ENCODE measurements at regions not wholly inside any gene's neighbourhood (a gene's known extent, or its start where the extent isn't known, plus 50 kb on each side); places are given as distances from the start of the nearest gene placed in this dataset.

DNA sequence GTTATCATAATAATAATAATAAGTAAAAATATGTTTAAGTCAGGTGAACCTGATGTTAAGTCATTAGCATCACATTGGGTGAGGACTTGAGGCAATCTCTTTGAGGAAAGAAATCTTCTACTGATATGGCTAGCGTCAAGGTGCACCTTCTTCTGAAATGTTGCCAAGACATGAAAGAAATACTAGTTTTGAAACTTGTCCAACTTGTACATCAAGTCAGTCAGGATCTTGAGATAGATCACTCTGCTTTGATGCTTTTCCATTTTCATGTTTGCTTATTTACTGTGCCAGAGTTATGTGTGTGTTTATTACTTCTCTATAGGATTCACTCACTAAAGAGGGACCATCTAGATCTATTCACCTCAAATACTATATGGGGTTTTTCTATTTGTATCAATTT, 90.0 kb upstream of the USP15 start:
- H3K27ac ChIP-seq, result no peak overlapping the region
- TF ChIP-seq, protein P1, sequence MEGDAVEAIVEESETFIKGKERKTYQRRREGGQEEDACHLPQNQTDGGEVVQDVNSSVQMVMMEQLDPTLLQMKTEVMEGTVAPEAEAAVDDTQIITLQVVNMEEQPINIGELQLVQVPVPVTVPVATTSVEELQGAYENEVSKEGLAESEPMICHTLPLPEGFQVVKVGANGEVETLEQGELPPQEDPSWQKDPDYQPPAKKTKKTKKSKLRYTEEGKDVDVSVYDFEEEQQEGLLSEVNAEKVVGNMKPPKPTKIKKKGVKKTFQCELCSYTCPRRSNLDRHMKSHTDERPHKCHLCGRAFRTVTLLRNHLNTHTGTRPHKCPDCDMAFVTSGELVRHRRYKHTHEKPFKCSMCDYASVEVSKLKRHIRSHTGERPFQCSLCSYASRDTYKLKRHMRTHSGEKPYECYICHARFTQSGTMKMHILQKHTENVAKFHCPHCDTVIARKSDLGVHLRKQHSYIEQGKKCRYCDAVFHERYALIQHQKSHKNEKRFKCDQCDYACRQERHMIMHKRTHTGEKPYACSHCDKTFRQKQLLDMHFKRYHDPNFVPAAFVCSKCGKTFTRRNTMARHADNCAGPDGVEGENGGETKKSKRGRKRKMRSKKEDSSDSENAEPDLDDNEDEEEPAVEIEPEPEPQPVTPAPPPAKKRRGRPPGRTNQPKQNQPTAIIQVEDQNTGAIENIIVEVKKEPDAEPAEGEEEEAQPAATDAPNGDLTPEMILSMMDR (conservative IDR thresholded peaks at IDR 0.05), result no peak
- TF ChIP-seq ZFX (IDR thresholded peaks at IDR 0.05), result no peak

DNA sequence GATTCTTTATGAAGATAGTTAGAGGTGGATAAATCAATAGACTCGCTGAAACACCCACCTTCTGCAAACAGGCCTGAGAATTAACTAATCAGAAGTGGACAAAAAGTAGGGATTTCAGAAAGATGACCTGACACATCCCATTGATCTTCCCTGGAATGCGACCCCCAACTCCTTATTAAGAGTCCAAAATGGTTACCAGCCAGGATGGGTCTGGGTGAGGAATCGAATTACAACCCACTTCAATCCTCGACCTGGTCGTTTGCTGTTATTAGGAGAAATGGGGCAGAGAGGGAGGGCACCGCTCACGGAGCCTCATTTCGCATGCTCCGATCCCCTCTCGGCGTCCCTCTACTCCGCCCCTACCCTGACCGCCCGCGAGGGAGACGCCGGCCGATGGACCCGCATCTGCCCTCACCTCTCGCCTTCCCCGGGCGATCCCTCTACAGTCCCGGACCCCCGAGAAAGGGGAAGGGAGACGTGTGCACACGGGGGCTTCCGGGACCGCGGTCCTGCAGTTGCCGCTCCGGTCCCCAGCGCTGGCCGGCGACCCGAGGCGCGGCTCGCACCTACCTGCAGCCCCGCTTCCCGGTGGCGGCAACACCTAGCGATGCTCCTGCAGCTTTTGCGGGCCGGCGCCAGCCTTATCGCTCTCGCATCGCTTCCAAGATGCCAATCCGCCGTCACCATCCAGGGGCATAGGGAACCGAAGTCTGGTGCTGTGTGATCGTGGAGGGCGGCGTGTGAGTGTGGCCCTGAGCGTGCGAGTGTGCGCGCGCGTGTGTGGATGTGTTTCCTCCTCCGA, 69.3 kb upstream of the USP15 start:
- no peak for TF ChIP-seq ZFX (IDR thresholded peaks at IDR 0.05)
- TF ChIP-seq, protein P1 (conservative IDR thresholded peaks at IDR 0.05), result no peak
- no peak overlapping the region for H3K27ac ChIP-seq

DNA sequence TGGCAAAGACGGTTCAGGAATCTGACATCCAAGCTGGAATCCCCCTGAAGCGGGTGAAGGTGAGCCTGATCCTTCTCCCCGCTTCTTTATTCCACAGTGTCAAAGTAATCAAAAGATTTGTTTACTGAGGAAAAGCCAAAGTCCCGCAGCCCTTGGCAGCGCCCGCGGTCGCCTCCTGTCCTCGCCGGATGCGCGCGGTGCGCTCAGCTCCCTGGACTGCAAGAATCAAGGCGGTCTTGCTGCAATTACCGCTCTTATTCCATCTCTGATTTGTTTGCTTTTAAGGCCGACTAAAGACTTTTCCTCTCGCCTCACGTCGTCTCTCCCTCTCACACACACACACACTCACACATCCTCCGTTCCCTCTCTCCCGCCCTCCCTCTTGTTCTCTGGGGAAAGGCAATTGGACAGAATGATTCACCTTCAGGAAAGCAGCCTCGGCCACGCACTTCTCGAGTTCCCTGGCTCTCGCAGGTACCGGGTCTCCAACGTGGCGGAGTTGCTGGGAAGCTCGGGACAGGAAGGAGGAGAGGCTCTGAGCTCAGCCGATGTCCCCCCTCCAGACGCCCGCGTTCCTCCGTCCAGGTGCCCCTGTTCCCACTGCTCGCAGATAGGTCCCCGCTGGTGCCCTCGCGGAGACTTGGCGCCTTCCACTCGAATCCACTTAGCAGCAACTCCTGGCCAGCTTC, 68.6 kb upstream of the USP15 start:
- no peak for TF ChIP-seq ZFX (IDR thresholded peaks at IDR 0.05)
- TF ChIP-seq, protein P1 (conservative IDR thresholded peaks at IDR 0.05), result no peak
- no peak overlapping the region for H3K27ac ChIP-seq

DNA sequence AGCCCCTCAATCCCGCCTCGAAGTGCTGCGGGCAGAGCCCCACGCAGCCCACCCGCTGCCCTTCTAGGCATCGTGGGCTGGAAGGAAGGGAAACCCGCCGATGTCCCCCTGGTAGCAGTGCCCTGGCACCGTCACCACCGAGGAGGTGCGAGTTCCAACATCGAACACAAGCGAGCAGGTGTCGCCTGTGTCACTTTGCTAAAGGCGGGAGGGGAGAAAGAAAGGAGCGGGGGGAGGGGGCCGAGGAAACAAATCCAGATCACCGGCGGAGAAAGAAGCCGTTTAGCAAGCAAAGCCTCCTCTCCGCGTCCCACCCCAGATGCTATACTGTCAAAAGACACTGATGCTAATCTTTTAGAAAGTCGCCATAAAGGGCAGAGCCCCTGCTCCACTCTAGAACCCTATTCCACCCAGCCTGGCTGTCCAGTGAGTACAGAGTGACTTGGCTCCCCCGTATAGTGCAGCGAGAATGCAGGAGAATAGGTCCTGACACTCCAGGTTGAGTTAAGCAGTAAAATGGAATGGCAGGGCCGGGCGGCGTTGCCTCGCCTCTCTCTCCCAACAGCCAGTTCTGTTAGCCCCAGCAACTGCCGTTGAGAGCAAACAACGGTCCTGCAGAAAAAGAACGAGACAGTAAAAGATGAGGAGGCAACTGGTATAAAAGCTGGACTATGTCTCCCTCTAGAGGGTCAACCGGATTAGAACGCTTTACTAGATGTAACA, 67.9 kb upstream of the USP15 start:
- H3K27ac ChIP-seq, result no peak overlapping the region
- TF ChIP-seq, protein P1 (conservative IDR thresholded peaks at IDR 0.05), result peak; percentile 84; the same call in 1 of the 2 replicates
- no peak for TF ChIP-seq ZFX (IDR thresholded peaks at IDR 0.05)

DNA sequence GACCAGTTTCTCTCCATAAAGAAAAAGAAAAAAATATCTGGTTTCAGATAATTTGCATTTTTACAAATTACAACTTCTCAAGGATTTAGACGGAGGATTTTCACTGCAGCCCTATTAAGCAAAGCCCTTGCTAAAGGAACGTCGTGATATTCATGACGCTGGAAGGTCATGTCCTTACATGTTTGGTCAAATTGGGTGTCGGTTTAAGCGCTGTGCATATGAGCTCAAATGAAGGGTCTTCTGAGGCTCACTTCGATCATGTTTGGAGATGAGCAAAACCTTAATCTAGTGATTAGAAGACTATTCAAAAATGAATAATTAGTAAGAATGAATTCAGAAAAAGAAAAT, 67.3 kb upstream of the USP15 start:
- TF ChIP-seq, protein P1 (conservative IDR thresholded peaks at IDR 0.05), result peak; percentile 63
- TF ChIP-seq ZFX (IDR thresholded peaks at IDR 0.05), result no peak
- no peak overlapping the region for H3K27ac ChIP-seq

DNA sequence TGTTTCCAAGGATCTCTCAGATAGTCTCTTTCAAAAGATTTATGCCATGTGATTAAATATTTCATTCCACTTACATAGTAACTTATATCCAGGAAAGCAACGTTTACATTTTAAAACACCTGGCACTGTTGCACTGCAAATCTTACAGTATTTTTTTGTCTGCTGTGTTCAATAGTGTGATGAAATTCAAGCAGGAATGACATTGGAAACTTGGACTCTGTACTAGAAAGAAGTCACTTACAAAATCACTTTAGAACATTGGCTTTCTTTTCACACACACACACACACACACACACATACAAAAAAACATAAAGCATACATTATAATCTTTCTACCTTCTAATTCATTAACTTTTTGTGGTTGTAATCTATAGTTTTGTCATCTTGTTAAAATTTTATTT, 66.2 kb upstream of the USP15 start:
- TF ChIP-seq, protein P1 (conservative IDR thresholded peaks at IDR 0.05), result no peak
- no peak for TF ChIP-seq ZFX (IDR thresholded peaks at IDR 0.05)
- H3K27ac ChIP-seq, result no peak overlapping the region

DNA sequence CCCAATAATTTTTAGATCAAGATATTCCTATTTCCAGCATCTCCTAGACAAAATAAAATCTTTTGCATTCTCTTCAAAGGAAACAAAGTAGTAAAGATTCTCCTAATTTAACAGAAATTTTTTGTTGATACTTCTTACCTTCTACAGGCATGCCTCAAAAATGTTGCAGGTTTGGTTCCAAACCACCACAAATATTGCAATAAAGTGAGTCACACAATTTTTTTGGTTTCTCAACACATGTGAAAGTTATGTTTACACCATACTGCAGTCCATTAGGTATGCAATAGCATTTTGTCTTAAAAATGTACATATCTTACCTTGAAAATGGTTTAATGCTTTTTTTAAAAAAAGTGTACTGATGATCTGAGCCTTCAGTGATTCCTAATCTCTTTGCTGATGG, 65.6 kb upstream of the USP15 start:
- TF ChIP-seq ZFX (IDR thresholded peaks at IDR 0.05), result no peak
- TF ChIP-seq, protein P1 (conservative IDR thresholded peaks at IDR 0.05), result no peak
- no peak overlapping the region for H3K27ac ChIP-seq
